ENCODE measurements at regions not wholly inside any gene's neighbourhood (a gene's known extent, or its start where the extent isn't known, plus 50 kb on each side); places are given as distances from the start of the nearest gene placed in this dataset.

DNA sequence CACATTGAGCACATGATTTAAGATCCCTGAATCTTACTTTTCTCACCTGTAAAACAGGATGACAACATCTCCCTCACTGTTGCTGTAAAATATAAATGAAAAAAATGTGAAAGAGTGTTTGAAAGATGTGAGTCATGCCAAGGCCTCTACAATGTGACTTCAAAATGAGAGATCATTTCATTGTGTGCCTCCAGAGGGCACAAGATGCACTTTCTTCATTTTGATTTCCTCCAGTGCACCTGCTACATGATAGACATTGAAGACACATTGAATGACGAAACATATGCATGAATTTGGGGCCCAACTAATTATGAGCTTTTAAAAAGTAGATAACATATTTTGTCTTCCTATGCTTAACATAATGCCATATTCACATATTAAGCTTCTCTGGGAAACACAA lies 170.3 kb downstream of the MOBP start:
- TF ChIP-seq, protein P1, sequence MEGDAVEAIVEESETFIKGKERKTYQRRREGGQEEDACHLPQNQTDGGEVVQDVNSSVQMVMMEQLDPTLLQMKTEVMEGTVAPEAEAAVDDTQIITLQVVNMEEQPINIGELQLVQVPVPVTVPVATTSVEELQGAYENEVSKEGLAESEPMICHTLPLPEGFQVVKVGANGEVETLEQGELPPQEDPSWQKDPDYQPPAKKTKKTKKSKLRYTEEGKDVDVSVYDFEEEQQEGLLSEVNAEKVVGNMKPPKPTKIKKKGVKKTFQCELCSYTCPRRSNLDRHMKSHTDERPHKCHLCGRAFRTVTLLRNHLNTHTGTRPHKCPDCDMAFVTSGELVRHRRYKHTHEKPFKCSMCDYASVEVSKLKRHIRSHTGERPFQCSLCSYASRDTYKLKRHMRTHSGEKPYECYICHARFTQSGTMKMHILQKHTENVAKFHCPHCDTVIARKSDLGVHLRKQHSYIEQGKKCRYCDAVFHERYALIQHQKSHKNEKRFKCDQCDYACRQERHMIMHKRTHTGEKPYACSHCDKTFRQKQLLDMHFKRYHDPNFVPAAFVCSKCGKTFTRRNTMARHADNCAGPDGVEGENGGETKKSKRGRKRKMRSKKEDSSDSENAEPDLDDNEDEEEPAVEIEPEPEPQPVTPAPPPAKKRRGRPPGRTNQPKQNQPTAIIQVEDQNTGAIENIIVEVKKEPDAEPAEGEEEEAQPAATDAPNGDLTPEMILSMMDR (conservative IDR thresholded peaks at IDR 0.05; ENCODE audit: low read depth in 2 of 2) = peak; percentile 30 to 46; a peak in 3 of 4 replicates
- TF ChIP-seq ZNF114 (CRISPR knock-in tag; IDR thresholded peaks at IDR 0.05) = no peak

All from GM23338 (cell line).